OCI-LY3 (cell line): ENCODE measurements at regions not wholly inside any gene's neighbourhood (a gene's known extent, or its start where the extent isn't known, plus 50 kb on each side); places are given as distances from the start of the nearest gene placed in this dataset.

Source experiments
- H2AFZ ChIP-seq: fragments of 200-600, 300-600 bp; shearing (Covaris generic); 2 replicates; pipeline ENCODE4 v1.6.0; 2014; ENCODE audit warnings: antibody characterized with exemption, low read depth, low read length
- H3K27ac ChIP-seq: fragments of 200-600, 300-600 bp; sonication (generic); 2 replicates; pipeline ENCODE4 v1.5.1; 2014; ENCODE audit warnings: mild to moderate bottlenecking, low read length, moderate library complexity, mixed read lengths
- H3K27me3 ChIP-seq: fragments of 200-600, 300-600 bp; sonication (generic); 2 replicates; pipeline ENCODE4 v1.6.1; 2014; ENCODE audit warnings: low read depth, low read length, mixed read lengths
- H3K36me3 ChIP-seq: fragments of 200-600, 300-600 bp; sonication (generic); replicated peaks from 2 replicates; pipeline ENCODE3; 2014; ENCODE audit warnings: low read depth, low read length, mixed read lengths
- H3K4me1 ChIP-seq: fragments of 300-600, 200-600 bp; sonication (generic); 2 replicates; pipeline ENCODE4 v1.6.1; 2014; ENCODE audit warnings: low read length, mixed read lengths
- H3K4me2 ChIP-seq: fragments of 200-600, 300-600 bp; sonication (generic); 2 replicates; pipeline ENCODE4 v1.6.1; 2014; ENCODE audit warnings: low read length, mixed read lengths
- H3K4me3 ChIP-seq: fragments of 300-600, 200-600 bp; sonication (generic); 2 replicates; pipeline ENCODE4 v1.5.1; 2014; ENCODE audit warnings: antibody characterized with exemption, mild to moderate bottlenecking, low read length, moderate library complexity
- H3K79me2 ChIP-seq: fragments of 300-600, 200-600 bp; shearing (Covaris generic); 2 replicates; pipeline ENCODE4 v1.6.1; 2014; ENCODE audit warnings: mild to moderate bottlenecking, low read length, mixed read lengths
- H3K9ac ChIP-seq: fragments of 300-600, 200-600 bp; shearing (Covaris generic); 2 replicates; pipeline ENCODE4 v1.6.0; 2014; ENCODE audit warnings: mild to moderate bottlenecking, low read length, moderate library complexity
- H3K9me3 ChIP-seq: fragments of 200-600, 300-600 bp; shearing (Covaris generic); 2 replicates; pipeline ENCODE4 v1.6.1; 2014; ENCODE audit warnings: low read length, mixed read lengths; ENCODE audit not compliant: insufficient read depth
- H4K20me1 ChIP-seq: fragments of 200-600, 300-600 bp; sonication (generic); 2 replicates; pipeline ENCODE4 v1.6.1; 2016; ENCODE audit warnings: low read length, mixed read lengths; ENCODE audit not compliant: insufficient read depth
- EZH2phosphoT487 ChIP-seq: fragments of 200-600 bp; shearing (Covaris generic); IDR thresholded peaks from 2 replicates; pipeline ENCODE4 v1.6.1; 2018; ENCODE audit warnings: antibody characterized with exemption, mixed run types, low read depth
- TF ChIP-seq, protein P1 (sequence below): fragments of 200-600, 300-600 bp; sonication (generic); IDR thresholded peaks from 2 replicates; pipeline ENCODE4 v1.5.1; 2014; ENCODE audit warnings: antibody characterized with exemption, low read length, low read depth

DNA sequence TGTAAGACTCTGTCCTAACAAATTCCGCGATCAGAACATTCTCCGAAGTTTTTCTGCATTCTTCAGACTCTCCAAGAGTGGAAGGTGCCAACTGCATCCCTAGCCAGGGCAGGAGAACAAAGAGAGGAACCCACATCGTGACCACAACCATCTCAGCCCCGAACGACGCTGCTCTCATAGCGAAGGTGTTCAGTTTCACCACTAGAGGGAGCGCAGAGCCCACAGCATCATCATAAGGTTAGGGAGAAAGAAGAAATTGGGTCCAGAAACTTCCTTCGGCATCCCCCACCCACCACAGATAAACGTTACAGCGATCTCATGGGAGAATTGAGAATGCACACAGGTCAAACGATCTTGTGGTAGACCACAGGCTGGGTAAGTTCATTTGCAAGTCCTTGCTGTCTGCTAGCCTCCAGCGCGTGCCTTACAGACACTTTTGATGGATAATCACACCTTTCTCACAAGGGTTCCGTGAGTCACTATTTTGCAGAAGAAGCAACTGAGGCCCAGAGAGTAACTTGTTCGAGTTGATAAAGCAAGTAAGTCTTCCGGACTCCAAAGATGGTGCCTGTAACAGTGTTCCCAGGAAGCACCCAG lies 53.7 kb upstream of the ARL4C start:
- Histone ChIP-seq H3K4me3 (peak overlapping the region; percentile 3; the same call in 1 of the 2 replicates), H3K27ac (no peak overlapping the region), H4K20me1 (no peaks in the 10 kb centered on the region), H2AFZ (peak overlapping the region; percentile 60; the same call in 1 of the 2 replicates), H3K4me2 (peak overlapping the region; percentile 38), H3K36me3 (no peaks in the 10 kb centered on the region), H3K27me3 (peaks cover 12% of the 10 kb centered on the region), H3K79me2 (no peaks in the 10 kb centered on the region), H3K9me3 (no peaks in the 10 kb centered on the region), H3K9ac (no peak overlapping the region), H3K4me1 (peaks cover 6% of the 10 kb centered on the region)
- TF ChIP-seq, protein P1, sequence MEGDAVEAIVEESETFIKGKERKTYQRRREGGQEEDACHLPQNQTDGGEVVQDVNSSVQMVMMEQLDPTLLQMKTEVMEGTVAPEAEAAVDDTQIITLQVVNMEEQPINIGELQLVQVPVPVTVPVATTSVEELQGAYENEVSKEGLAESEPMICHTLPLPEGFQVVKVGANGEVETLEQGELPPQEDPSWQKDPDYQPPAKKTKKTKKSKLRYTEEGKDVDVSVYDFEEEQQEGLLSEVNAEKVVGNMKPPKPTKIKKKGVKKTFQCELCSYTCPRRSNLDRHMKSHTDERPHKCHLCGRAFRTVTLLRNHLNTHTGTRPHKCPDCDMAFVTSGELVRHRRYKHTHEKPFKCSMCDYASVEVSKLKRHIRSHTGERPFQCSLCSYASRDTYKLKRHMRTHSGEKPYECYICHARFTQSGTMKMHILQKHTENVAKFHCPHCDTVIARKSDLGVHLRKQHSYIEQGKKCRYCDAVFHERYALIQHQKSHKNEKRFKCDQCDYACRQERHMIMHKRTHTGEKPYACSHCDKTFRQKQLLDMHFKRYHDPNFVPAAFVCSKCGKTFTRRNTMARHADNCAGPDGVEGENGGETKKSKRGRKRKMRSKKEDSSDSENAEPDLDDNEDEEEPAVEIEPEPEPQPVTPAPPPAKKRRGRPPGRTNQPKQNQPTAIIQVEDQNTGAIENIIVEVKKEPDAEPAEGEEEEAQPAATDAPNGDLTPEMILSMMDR = peak; percentile 85
- no peak for TF ChIP-seq EZH2phosphoT487

- Histone ChIP-seq H3K4me3 (no peak overlapping the region), H3K9ac (no peak overlapping the region), H3K9me3 (no peaks in the 10 kb centered on the region), H3K4me2 (peak overlapping the region; percentile 38), H3K4me1 (peaks cover 6% of the 10 kb centered on the region), H3K27me3 (peaks cover 12% of the 10 kb centered on the region), H2AFZ (no peak overlapping the region), H3K27ac (no peak overlapping the region), H3K79me2 (no peaks in the 10 kb centered on the region), H3K36me3 (no peaks in the 10 kb centered on the region), H4K20me1 (no peaks in the 10 kb centered on the region)
- TF ChIP-seq EZH2phosphoT487 = no peak
- TF ChIP-seq, protein P1 = no peak
Observed at GRCh38 chr2:234550056-234550455, 53.2 kb upstream of the ARL4C start.

GRCh38 chr2:234548695-234549420 lies 52.0 kb upstream of the ARL4C start:
- Histone ChIP-seq H3K4me2 (no peak overlapping the region), H3K36me3 (no peaks in the 10 kb centered on the region), H3K79me2 (no peaks in the 10 kb centered on the region), H4K20me1 (no peaks in the 10 kb centered on the region), H3K4me1 (peaks cover 6% of the 10 kb centered on the region), H3K27ac (no peak overlapping the region), H3K4me3 (no peak overlapping the region), H3K27me3 (peaks cover 12% of the 10 kb centered on the region), H2AFZ (no peak overlapping the region), H3K9ac (no peak overlapping the region), H3K9me3 (no peaks in the 10 kb centered on the region)
- TF ChIP-seq, protein P1 = no peak
- no peak for TF ChIP-seq EZH2phosphoT487

GRCh38 chr2:234546770-234547169 lies 49.9 kb upstream of the ARL4C start:
- Histone ChIP-seq H3K27me3 (peaks cover 12% of the 10 kb centered on the region), H3K4me1 (peaks cover 6% of the 10 kb centered on the region), H3K4me2 (no peak overlapping the region)

More at GRCh38 chr2:234546770-234547169, 49.9 kb upstream of the ARL4C start:
- Histone ChIP-seq H3K27ac (no peak overlapping the region), H3K36me3 (no peaks in the 10 kb centered on the region), H4K20me1 (no peaks in the 10 kb centered on the region), H2AFZ (no peak overlapping the region), H3K79me2 (no peaks in the 10 kb centered on the region), H3K9ac (no peak overlapping the region), H3K4me3 (no peak overlapping the region), H3K9me3 (no peaks in the 10 kb centered on the region)
- TF ChIP-seq EZH2phosphoT487 = no peak
- TF ChIP-seq, protein P1 = no peak
